Activated B cell treated with CpG ODN at 0.5 μM for 24 hours (primary cell): ENCODE measurements at regions not wholly inside any gene's neighbourhood (a gene's known extent, or its start where the extent isn't known, plus 50 kb on each side); places are given as distances from the start of the nearest gene placed in this dataset.

Experiments
- ATAC-seq: fragments of 200-7000 bp; cut with Tn5 transposase; one replicate; pipeline ENCODE4 v1.10.0; 2021; ENCODE audit warnings: low read depth, mild to moderate bottlenecking, moderate library complexity
- CTCF ChIA-PET: fragments of 350-600 bp; sonication (Branson Sonifier 250); formaldehyde crosslinking; loops from one replicate; lab custom pipeline; 2021; ENCODE audit warnings: antibody characterized with exemption; lab: Charles Lee
- POLR2A ChIA-PET: fragments of 350-600 bp; sonication (Branson Sonifier 250); formaldehyde crosslinking; loops from one replicate; lab custom pipeline; 2021; ENCODE audit warnings: antibody characterized with exemption; lab: Charles Lee
- DNase-seq: peaks from one replicate; pipeline ENCODE4 v3.0.0; 2022
- H3K27ac Mint-ChIP-seq: one replicate; pipeline ENCODE4 v1.8.0; 2020; ENCODE audit warnings: mixed read lengths
- H3K27me3 Mint-ChIP-seq: one replicate; pipeline ENCODE4 v1.8.0; 2021; ENCODE audit warnings: mixed read lengths
- H3K36me3 Mint-ChIP-seq: one replicate; pipeline ENCODE4 v1.8.0; 2021; ENCODE audit warnings: low read depth, mixed read lengths
- H3K4me1 Mint-ChIP-seq: one replicate; pipeline ENCODE4 v1.8.0; 2021; ENCODE audit warnings: mixed read lengths
- H3K4me3 Mint-ChIP-seq: one replicate; pipeline ENCODE4 v1.8.0; 2020; ENCODE audit warnings: mild to moderate bottlenecking, mixed read lengths
- H3K9me3 Mint-ChIP-seq: one replicate; pipeline ENCODE4 v1.8.0; 2020; ENCODE audit warnings: mixed read lengths
- intact Hi-C: fragments of 100-400 bp; cut with micrococcal nuclease; formaldehyde crosslinking; loops from one replicate; pipeline ENCODE4 v1.15.1; 2024
- TF ChIP-seq, protein P1 (sequence below): fragments of 200-600 bp; IDR thresholded peaks from one replicate; pipeline ENCODE4 v1.8.0; 2022; ENCODE audit warnings: antibody characterized with exemption, mild to moderate bottlenecking

DNA sequence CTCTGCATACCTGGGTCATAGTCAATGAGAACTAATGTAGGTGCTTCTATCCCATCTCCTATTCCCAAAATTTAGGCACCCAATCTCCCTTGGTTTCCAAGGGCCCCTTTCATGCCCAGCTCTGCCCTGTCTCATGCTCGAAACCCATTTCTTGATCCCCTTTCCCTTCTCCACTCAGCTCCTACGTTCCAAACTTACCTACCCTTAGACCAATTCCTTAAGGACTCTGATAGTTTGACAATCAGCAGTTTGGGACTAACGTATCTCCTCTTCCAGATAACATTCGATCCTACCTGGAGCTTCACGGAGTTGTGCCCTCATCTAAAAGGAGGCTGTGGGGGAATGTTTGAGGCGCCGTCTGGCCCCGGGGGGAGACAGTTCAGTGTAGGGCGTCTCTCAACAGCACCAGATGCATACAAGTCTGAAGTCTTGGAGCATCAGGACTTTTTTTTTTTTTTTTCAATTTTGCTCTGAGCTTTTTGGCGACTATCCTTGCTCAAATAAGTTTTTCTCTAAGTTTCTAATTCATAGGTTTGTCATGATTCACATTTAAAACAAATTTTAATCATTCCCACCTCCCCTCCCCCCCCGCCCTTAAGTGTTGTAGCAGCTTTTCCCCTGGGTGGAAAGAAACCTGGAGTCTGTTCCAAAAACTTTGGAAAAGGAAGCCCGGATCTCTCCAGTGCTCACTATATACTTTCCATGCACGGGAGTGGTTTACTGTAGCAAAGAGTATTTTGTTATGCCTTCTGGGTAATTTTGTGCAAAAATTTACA lies 141.2 kb upstream of the LGALSL start:
- ChIA-PET POLR2A (interaction anchor here (0.6 to 1.4 kb wide), 4 partner anchors 13 to 251 kb away, joined by 3 to 6 read pairs (median 4); no protein-coding TSS in a partner anchor), CTCF (interaction anchor here (1.1 to 3.6 kb wide), 5 partner anchors 14 to 263 kb away, joined by 3 to 27 read pairs (median 3); no protein-coding TSS in a partner anchor)
- Mint-ChIP-seq H3K4me3 (no peak overlapping the region), H3K27me3 (no peaks in the 10 kb centered on the region), H3K27ac (no peak overlapping the region), H3K36me3 (no peaks in the 10 kb centered on the region), H3K4me1 (peaks cover 3% of the 10 kb centered on the region), H3K9me3 (no peaks in the 10 kb centered on the region)
- TF ChIP-seq, protein P1, sequence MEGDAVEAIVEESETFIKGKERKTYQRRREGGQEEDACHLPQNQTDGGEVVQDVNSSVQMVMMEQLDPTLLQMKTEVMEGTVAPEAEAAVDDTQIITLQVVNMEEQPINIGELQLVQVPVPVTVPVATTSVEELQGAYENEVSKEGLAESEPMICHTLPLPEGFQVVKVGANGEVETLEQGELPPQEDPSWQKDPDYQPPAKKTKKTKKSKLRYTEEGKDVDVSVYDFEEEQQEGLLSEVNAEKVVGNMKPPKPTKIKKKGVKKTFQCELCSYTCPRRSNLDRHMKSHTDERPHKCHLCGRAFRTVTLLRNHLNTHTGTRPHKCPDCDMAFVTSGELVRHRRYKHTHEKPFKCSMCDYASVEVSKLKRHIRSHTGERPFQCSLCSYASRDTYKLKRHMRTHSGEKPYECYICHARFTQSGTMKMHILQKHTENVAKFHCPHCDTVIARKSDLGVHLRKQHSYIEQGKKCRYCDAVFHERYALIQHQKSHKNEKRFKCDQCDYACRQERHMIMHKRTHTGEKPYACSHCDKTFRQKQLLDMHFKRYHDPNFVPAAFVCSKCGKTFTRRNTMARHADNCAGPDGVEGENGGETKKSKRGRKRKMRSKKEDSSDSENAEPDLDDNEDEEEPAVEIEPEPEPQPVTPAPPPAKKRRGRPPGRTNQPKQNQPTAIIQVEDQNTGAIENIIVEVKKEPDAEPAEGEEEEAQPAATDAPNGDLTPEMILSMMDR = no peak
- DNase-seq (no peak), ATAC-seq (no peak)
- intact Hi-C loops = no loop called here

DNA sequence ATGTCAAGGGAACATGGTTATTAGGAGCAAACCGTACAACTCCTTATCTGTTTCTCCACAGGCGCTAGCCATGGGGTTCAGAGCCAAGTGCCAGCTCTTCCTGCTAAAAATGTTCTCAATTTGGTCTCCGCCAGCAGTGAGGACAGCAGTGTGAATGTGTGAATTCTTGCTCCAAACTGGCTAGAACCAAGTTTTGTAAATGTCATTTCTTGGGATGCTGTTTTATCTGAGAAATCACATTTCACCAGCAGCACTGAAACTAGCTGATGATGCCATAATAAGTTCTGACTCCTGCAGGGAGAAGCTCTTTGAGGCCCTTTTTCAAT lies 140.6 kb upstream of the LGALSL start:
- no peak for ATAC-seq
- intact Hi-C loops = no loop called here
- H3K9me3 Mint-ChIP-seq = no peaks in the 10 kb centered on the region
- H3K4me1 Mint-ChIP-seq = peaks cover 7% of the 10 kb centered on the region
- no peak overlapping the region for H3K27ac Mint-ChIP-seq
- no peaks in the 10 kb centered on the region for H3K36me3 Mint-ChIP-seq
- ChIA-PET POLR2A (interaction anchor here (0.6 to 1.4 kb wide), 4 partner anchors 12 to 99 kb away, joined by 3 to 6 read pairs (median 4); no protein-coding TSS in a partner anchor), CTCF (interaction anchor here (3.6 kb wide), 1 partner anchor 14 kb away, joined by 27 read pairs; no protein-coding TSS in a partner anchor)
- no peak for DNase-seq
- TF ChIP-seq, protein P1 = no peak
- H3K4me3 Mint-ChIP-seq = no peak overlapping the region
- H3K27me3 Mint-ChIP-seq = no peaks in the 10 kb centered on the region

DNA sequence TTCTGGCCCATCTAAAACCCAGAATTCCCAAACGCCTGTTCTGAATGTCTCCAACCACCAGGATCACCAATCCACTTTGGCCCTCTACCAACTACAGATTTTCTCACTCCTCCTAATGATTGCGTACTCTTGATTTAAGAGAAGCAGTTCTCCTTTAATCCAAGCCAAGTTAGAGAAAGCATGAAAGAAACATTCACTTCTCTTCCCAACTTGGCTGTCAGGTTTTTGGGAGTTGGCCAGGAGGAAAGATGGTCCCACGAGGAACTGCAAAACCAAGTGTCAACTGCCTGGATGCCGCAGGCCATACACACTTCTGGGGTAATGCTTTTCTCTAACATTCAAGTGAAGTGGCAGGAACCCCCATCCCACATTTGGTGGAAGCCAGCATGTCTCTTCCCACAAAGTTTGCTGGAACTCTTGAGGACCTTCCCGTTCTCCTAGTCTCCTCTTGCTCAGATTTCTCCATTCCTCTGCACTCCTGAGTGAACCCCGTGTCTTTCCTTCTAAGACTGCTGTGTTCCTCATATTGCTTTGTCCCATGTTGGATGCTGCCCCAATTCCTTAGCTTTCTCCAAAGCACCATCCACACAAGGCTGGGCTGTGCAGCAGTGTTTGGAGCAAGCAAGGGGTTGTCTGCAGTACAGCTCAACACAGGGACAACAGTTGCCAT lies 138.5 kb upstream of the LGALSL start:
- CTCF ChIA-PET = no interaction called here
- Mint-ChIP-seq H3K4me3 (no peak overlapping the region), H3K36me3 (no peaks in the 10 kb centered on the region), H3K27me3 (no peaks in the 10 kb centered on the region), H3K27ac (no peak overlapping the region), H3K9me3 (no peaks in the 10 kb centered on the region), H3K4me1 (peaks cover 7% of the 10 kb centered on the region)
- ATAC-seq = no peak
- no peak for DNase-seq
- POLR2A ChIA-PET = interaction anchor here (1.2 kb wide), 1 partner anchor 10 kb away, joined by 4 read pairs; no protein-coding TSS in a partner anchor
- TF ChIP-seq, protein P1 = no peak
- intact Hi-C loops = no loop called here

DNA sequence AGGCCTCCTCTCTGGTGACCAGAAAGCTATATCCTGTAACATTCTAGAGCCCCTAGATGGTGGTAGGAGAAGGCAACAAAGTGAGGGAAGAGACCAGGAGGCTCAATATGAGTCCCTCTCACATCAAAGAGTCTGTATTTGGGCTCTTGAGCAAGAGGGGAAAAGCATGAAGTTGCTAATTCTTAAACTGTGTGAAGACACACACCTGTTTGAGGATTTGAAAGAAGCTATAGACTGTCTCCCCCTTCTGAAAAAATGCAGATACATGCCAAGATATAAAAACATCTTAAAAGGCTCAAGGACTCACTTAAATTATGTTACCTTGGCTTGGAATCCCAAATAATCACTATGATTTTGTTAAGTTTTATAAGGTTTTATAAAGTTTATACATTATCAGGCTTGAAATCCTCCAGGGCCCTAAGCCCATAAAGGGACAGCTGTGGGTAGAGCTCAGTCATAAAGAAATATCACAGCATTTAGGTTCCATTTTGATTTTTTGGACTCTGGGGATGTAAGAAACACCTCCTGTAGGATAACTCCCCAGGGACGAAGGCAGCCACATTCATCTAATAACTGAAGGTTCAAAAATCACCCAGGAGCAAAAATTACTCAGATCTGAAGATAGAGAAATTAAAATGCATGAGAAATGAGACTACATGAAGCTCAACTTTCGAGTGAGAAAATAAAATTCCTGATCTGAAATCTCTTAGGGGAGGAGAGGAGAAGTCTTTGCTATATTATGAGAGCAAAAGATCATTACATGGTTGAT lies 136.1 kb upstream of the LGALSL start:
- intact Hi-C loops = no loop called here
- ChIA-PET CTCF (interaction anchor here (1.2 to 2.4 kb wide), 3 partner anchors 10 to 268 kb away, joined by 3 to 16 read pairs (median 13); no protein-coding TSS in a partner anchor), POLR2A (interaction anchor here (1.2 to 1.5 kb wide), 5 partner anchors 8 to 268 kb away, joined by 3 to 5 read pairs (median 4); no protein-coding TSS in a partner anchor)
- TF ChIP-seq, protein P1 = no peak
- no peak for DNase-seq
- ATAC-seq = no peak
- Mint-ChIP-seq H3K36me3 (no peaks in the 10 kb centered on the region), H3K4me1 (peaks cover 7% of the 10 kb centered on the region), H3K9me3 (peaks cover 4% of the 10 kb centered on the region), H3K27me3 (no peaks in the 10 kb centered on the region), H3K4me3 (no peak overlapping the region), H3K27ac (no peak overlapping the region)
